ENCODE measurements at regions not wholly inside any gene's neighbourhood (a gene's known extent, or its start where the extent isn't known, plus 50 kb on each side); places are given as distances from the start of the nearest gene placed in this dataset.

- H4K20me1 ChIP-seq (ENCODE audit: insufficient read depth, low read length), result no peaks in the 10 kb centered on the region
- DNase-seq (ENCODE audit: insufficient read length, low spot score, missing footprints), result no peak
- no peak overlapping the region for H3K4me2 ChIP-seq (ENCODE audit: insufficient read depth, low read length)
- no peaks in the 10 kb centered on the region for H3K36me3 ChIP-seq (ENCODE audit: insufficient read depth, low read length)
- no peak overlapping the region for H3K4me3 ChIP-seq (ENCODE audit: insufficient read depth, low read length)
- no peaks in the 10 kb centered on the region for H3K9me3 ChIP-seq (ENCODE audit: low read depth, low read length)
- no peaks in the 10 kb centered on the region for H3K79me2 ChIP-seq (ENCODE audit: insufficient read depth, low read length)
- no peak overlapping the region for H3K27ac ChIP-seq (ENCODE audit: low read depth, low read length)
- H3K4me1 ChIP-seq (ENCODE audit: insufficient read depth, low read length), result peaks cover 5% of the 10 kb centered on the region
- H3K27me3 ChIP-seq (ENCODE audit: insufficient read depth, low read length), result no peaks in the 10 kb centered on the region
- TF ChIP-seq, protein P1, sequence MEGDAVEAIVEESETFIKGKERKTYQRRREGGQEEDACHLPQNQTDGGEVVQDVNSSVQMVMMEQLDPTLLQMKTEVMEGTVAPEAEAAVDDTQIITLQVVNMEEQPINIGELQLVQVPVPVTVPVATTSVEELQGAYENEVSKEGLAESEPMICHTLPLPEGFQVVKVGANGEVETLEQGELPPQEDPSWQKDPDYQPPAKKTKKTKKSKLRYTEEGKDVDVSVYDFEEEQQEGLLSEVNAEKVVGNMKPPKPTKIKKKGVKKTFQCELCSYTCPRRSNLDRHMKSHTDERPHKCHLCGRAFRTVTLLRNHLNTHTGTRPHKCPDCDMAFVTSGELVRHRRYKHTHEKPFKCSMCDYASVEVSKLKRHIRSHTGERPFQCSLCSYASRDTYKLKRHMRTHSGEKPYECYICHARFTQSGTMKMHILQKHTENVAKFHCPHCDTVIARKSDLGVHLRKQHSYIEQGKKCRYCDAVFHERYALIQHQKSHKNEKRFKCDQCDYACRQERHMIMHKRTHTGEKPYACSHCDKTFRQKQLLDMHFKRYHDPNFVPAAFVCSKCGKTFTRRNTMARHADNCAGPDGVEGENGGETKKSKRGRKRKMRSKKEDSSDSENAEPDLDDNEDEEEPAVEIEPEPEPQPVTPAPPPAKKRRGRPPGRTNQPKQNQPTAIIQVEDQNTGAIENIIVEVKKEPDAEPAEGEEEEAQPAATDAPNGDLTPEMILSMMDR (IDR thresholded peaks at IDR 0.05; ENCODE audit: extremely low read depth, low read depth, low read length), result no peak
- no peak overlapping the region for H2AFZ ChIP-seq (ENCODE audit: low read length)
These were observed 105.2 kb downstream of the MRPL39 start for GRCh38 chr21:25501996-25502665.

- no peak overlapping the region for H2AFZ ChIP-seq (ENCODE audit: low read length)
- H3K27ac ChIP-seq (ENCODE audit: low read depth, low read length), result no peak overlapping the region
- H3K9me3 ChIP-seq (ENCODE audit: low read depth, low read length), result no peaks in the 10 kb centered on the region
- no peak overlapping the region for H3K4me3 ChIP-seq (ENCODE audit: insufficient read depth, low read length)
- H4K20me1 ChIP-seq (ENCODE audit: insufficient read depth, low read length), result no peaks in the 10 kb centered on the region
- peaks cover 3% of the 10 kb centered on the region for H3K4me1 ChIP-seq (ENCODE audit: insufficient read depth, low read length)
- TF ChIP-seq, protein P1 (IDR thresholded peaks at IDR 0.05; ENCODE audit: extremely low read depth, low read depth, low read length), result no peak
- no peaks in the 10 kb centered on the region for H3K36me3 ChIP-seq (ENCODE audit: insufficient read depth, low read length)
- no peak for DNase-seq (ENCODE audit: insufficient read length, low spot score, missing footprints)
- no peaks in the 10 kb centered on the region for H3K27me3 ChIP-seq (ENCODE audit: insufficient read depth, low read length)
- no peaks in the 10 kb centered on the region for H3K79me2 ChIP-seq (ENCODE audit: insufficient read depth, low read length)
- no peak overlapping the region for H3K4me2 ChIP-seq (ENCODE audit: insufficient read depth, low read length)
These were observed 105.8 kb downstream of the MRPL39 start for GRCh38 chr21:25501462-25501861.

DNA sequence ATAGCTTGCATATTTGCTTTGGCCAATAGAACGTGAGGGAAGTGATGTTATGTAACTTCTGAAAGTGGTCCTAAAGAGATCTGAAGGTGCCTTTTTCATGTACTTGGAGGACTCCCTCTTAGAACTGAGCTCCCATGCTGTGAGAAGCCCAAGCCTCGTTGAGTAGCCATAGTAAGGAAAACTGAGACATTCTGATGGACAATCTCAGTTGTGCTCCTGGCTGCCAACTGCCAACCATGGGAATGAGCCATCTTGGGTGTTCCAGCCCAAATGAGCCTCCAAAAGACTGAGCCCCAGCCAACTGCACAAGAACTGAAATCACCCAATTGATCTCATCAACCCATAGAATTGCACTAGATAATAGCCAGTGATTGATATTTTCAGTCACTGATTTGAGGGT is 106.7 kb downstream of the MRPL39 start:
- H4K20me1 ChIP-seq (ENCODE audit: insufficient read depth, low read length), result no peaks in the 10 kb centered on the region
- peaks cover 3% of the 10 kb centered on the region for H3K4me1 ChIP-seq (ENCODE audit: insufficient read depth, low read length)
- H3K9me3 ChIP-seq (ENCODE audit: low read depth, low read length), result no peaks in the 10 kb centered on the region
- no peaks in the 10 kb centered on the region for H3K79me2 ChIP-seq (ENCODE audit: insufficient read depth, low read length)
- no peaks in the 10 kb centered on the region for H3K36me3 ChIP-seq (ENCODE audit: insufficient read depth, low read length)
- no peak overlapping the region for H2AFZ ChIP-seq (ENCODE audit: low read length)
- no peak overlapping the region for H3K4me3 ChIP-seq (ENCODE audit: insufficient read depth, low read length)
- TF ChIP-seq, protein P1 (IDR thresholded peaks at IDR 0.05; ENCODE audit: extremely low read depth, low read depth, low read length), result no peak
- H3K4me2 ChIP-seq (ENCODE audit: insufficient read depth, low read length), result no peak overlapping the region
- H3K27me3 ChIP-seq (ENCODE audit: insufficient read depth, low read length), result no peaks in the 10 kb centered on the region
- DNase-seq (ENCODE audit: insufficient read length, low spot score, missing footprints), result no peak
- no peak overlapping the region for H3K27ac ChIP-seq (ENCODE audit: low read depth, low read length)

- Histone ChIP-seq H4K20me1 (ENCODE audit: insufficient read depth, low read length) (no peaks in the 10 kb centered on the region), H3K79me2 (ENCODE audit: insufficient read depth, low read length) (no peaks in the 10 kb centered on the region), H3K27ac (ENCODE audit: low read depth, low read length) (no peak overlapping the region), H3K36me3 (ENCODE audit: insufficient read depth, low read length) (no peaks in the 10 kb centered on the region), H3K4me3 (ENCODE audit: insufficient read depth, low read length) (no peak overlapping the region), H3K4me2 (ENCODE audit: insufficient read depth, low read length) (no peak overlapping the region), H3K27me3 (ENCODE audit: insufficient read depth, low read length) (no peaks in the 10 kb centered on the region), H3K4me1 (ENCODE audit: insufficient read depth, low read length) (peaks cover 3% of the 10 kb centered on the region), H2AFZ (ENCODE audit: low read length) (no peak overlapping the region), H3K9me3 (ENCODE audit: low read depth, low read length) (no peaks in the 10 kb centered on the region)
- TF ChIP-seq, protein P1 (IDR thresholded peaks at IDR 0.05; ENCODE audit: extremely low read depth, low read depth, low read length), result no peak
- no peak for DNase-seq (ENCODE audit: insufficient read length, low spot score, missing footprints)
These were observed 110.3 kb downstream of the MRPL39 start for GRCh38 chr21:25496825-25497482.
